HepG2 (cell line): ENCODE measurements at regions not wholly inside any gene's neighbourhood (a gene's known extent, or its start where the extent isn't known, plus 50 kb on each side); places are given as distances from the start of the nearest gene placed in this dataset.
"Not testable (repeated sequence)": the region's sequence is repeated elsewhere in the genome, so short reads cannot be mapped to it uniquely, and the experiment has no call there.

Source experiments
- ATAC-seq: fragments of 200-7000 bp; cut with Tn5 transposase; 3 replicates; pipeline ENCODE4 v1.9.1; 2020; ENCODE audit warnings: mild to moderate bottlenecking, moderate library complexity
- BruUV-seq: library from RNA; stranded (reverse); fragments of 400-500 nt; replicated peaks from 2 replicates; lab custom pipeline; 2021; lab: Mats Ljungman, UMichigan
- CTCF ChIA-PET: fragments of 300-600 bp; formaldehyde crosslinking; extraction: SDS; loops from one replicate; lab custom pipeline; 2021; ENCODE audit warnings: low total read pairs, inconsistent platforms, low intra/inter-chr PET ratio; lab: Yijun Ruan, JAX
- POLR2A ChIA-PET: fragments of 350-600 bp; sonication (Branson Sonifier 250); formaldehyde crosslinking; loops from one replicate; lab custom pipeline; 2020; ENCODE audit warnings: antibody characterized with exemption, inconsistent platforms; lab: Yijun Ruan, JAX
- DNase-seq: peaks from one replicate; pipeline ENCODE4 v3.0.0-alpha.2; 2015; ENCODE audit warnings: low spot score
- FAIRE-seq: peaks from 3 replicates; lab custom pipeline; 2011; peaks lifted over from hg19 to GRCh38; lab: Jason Lieb, UNC
- H2AFZ ChIP-seq: one replicate; pipeline ENCODE4 v1.6.1; 2011; ENCODE audit warnings: low read length, inconsistent platforms
- H3K27ac ChIP-seq: fragments of 300-600 bp; 3 replicates; pipeline ENCODE4 v1.8.0; 2011; ENCODE audit warnings: mixed run types, mild to moderate bottlenecking, mixed read lengths, low read length, inconsistent platforms; ENCODE audit not compliant: insufficient read depth; ENCODE audit errors: extremely low read length
- H3K27me3 ChIP-seq, 2 experiments: fragments of 200-600 bp in 1 of 2; 2 replicates in 1 of 2; 3 replicates in 1 of 2; pipeline versions ENCODE4 v1.6.0 to v1.8.0; 2011; ENCODE audit warnings: low read length in 2 of 2, mild to moderate bottlenecking in 2 of 2, moderate library complexity in 2 of 2, inconsistent platforms in 1 of 2; ENCODE audit not compliant: insufficient read depth in 2 of 2, control insufficient read depth in 1 of 2
- H3K36me3 ChIP-seq, 2 experiments: fragments of 200-600 bp in 1 of 2; replicated peaks in 1 of 2; 2 replicates in 1 of 2; 3 replicates in 1 of 2; pipeline versions ENCODE4 v1.5.1 to v1.8.0; 2011; ENCODE audit warnings: low read length in 2 of 2, inconsistent platforms in 1 of 2; ENCODE audit not compliant: insufficient read depth in 2 of 2, control insufficient read depth in 1 of 2
- H3K4me1 ChIP-seq: 2 replicates; pipeline ENCODE4 v1.5.1; 2012; ENCODE audit warnings: low read length, inconsistent platforms; ENCODE audit not compliant: insufficient read depth
- H3K4me2 ChIP-seq: 2 replicates; pipeline ENCODE4 v1.6.0; 2011; ENCODE audit warnings: low read depth, low read length, inconsistent platforms
- H3K4me3 ChIP-seq, 3 experiments: fragments of 200-600 bp in 1 of 3; sonication (generic), shearing (Covaris generic) in 1 of 3; replicated peaks in 1 of 3; 2 replicates each; pipeline ENCODE4 v1.5.1; 2011 to 2016; ENCODE audit warnings: low read length in 3 of 3, inconsistent platforms in 2 of 3, low read depth in 2 of 3, mild to moderate bottlenecking in 2 of 3, control low read depth in 1 of 3, mixed read lengths in 1 of 3; ENCODE audit not compliant: insufficient read depth in 1 of 3
- H3K79me2 ChIP-seq: one replicate; pipeline ENCODE4 v1.6.1; 2011; ENCODE audit warnings: low read length, inconsistent platforms; ENCODE audit not compliant: insufficient read depth
- H3K9ac ChIP-seq: 2 replicates; pipeline ENCODE4 v1.6.0; 2011; ENCODE audit warnings: mild to moderate bottlenecking, low read depth, low read length, inconsistent platforms; ENCODE audit not compliant: insufficient read depth
- H3K9me3 ChIP-seq: 2 replicates; pipeline ENCODE4 v1.5.1; 2012; ENCODE audit warnings: mild to moderate bottlenecking, low read length
- H4K20me1 ChIP-seq: 2 replicates; pipeline ENCODE4 v1.6.0; 2011; ENCODE audit warnings: inconsistent platforms, mild to moderate bottlenecking, low read length, moderate library complexity; ENCODE audit not compliant: insufficient read depth
- FOXP1 ChIP-seq, 2 experiments: fragments of 450-650 bp in 1 of 2; IDR thresholded peaks; 2 replicates each; pipeline ENCODE4 v1.6.1; 2017 to 2018; ENCODE audit warnings: antibody characterized with exemption in 1 of 2
- KAT7 ChIP-seq: IDR thresholded peaks from 2 replicates; pipeline ENCODE4 v1.6.1; 2018; ENCODE audit warnings: borderline replicate concordance, missing compliant biosample characterization
- KLF9 ChIP-seq: IDR thresholded peaks from 2 replicates; pipeline ENCODE4 v1.6.1; 2016; ENCODE audit warnings: low read depth
- SALL1 ChIP-seq: sonication (generic); formaldehyde crosslinking; IDR thresholded peaks from 2 replicates; pipeline ENCODE4 v1.8.0; 2022; ENCODE audit warnings: mild to moderate bottlenecking, missing genetic modification reagents
- ZBTB38 ChIP-seq: sonication (generic); formaldehyde crosslinking; IDR thresholded peaks from 2 replicates; pipeline ENCODE4 v1.5.1; 2020; ENCODE audit warnings: mild to moderate bottlenecking, missing genetic modification reagents
- ZNF776 ChIP-seq: sonication (generic); formaldehyde crosslinking; IDR thresholded peaks from 2 replicates; pipeline ENCODE4 v1.4.0; 2020; ENCODE audit warnings: mild to moderate bottlenecking, missing genetic modification reagents
- ZNF781 ChIP-seq: sonication (generic); formaldehyde crosslinking; IDR thresholded peaks from 2 replicates; pipeline ENCODE4 v1.5.1; 2020; ENCODE audit warnings: borderline replicate concordance, mild to moderate bottlenecking, missing genetic modification reagents; ENCODE audit errors: not compliant biosample characterization
- WGBS: methylation state at CpG from one replicate; pipeline ENCODE4 v1.1.6; 2017; ENCODE audit warnings: low lambda C conversion rate; 5-methylcytosine and 5-hydroxymethylcytosine counted together
- in situ Hi-C: cut with HindIII; loops from 2 replicates; pipeline ENCODE4 v1.10.0; 2017; ENCODE audit warnings: low pct_unique_long_range_greater_than_20kb; ENCODE audit not compliant: extremely low pct_ligation_motif_present
- intact Hi-C: fragments of 100-400 bp; cut with micrococcal nuclease; formaldehyde crosslinking; loops from one replicate; pipeline ENCODE4 v1.10.0; 2022; ENCODE audit not compliant: unreplicated experiment
- TF ChIP-seq, protein P1 (sequence below): sonication (generic); formaldehyde crosslinking; IDR thresholded peaks from 2 replicates; pipeline ENCODE4 v1.8.1; 2023; ENCODE audit warnings: mild to moderate bottlenecking, missing genetic modification reagents
- TF ChIP-seq, protein P2 (sequence below): sonication (generic); formaldehyde crosslinking; IDR thresholded peaks from 2 replicates; pipeline ENCODE4 v1.4.0; 2020; ENCODE audit warnings: missing genetic modification reagents, borderline replicate concordance

DNA sequence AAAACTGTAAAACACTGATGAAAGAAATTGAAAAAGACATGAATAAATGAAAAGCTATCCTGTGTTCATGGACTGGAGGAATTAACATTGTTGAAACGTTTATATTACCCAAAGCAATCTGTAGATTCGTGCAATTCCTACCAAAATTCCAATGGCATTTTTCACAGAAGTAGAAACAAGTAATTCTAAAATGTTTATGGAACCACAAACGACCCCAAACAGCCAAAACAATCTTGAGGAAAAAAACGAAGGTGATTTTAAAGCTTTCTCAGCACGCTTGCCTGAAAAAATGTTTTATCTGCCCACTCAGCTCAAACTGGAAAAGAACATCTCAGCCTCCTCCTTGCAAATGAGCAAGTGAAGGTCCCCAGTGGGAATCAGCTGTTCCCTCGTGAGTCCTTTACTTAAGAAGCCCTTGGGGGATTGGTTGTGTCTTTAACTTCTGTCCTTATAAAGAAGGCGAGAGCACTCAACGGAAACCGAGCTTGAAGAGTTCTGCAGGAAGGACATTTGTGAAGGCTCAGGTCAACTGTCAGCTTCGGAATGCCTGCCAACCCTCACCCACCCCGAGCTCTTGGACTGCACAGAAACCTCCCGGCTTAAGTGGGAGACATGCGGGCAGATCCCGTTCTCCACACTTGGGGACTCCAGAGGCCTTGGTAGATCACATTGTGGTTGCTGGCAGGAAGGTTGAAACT is 256.0 kb upstream of the IRS2 start:
- DNase-seq (no peak), FAIRE-seq (no peak), ATAC-seq (no peak)
- Histone ChIP-seq H3K27me3 (no peaks in the 10 kb centered on the region), H3K4me2 (no peak overlapping the region), H3K9me3 (no peaks in the 10 kb centered on the region), H2AFZ (no peak overlapping the region), H3K4me1 (no peaks in the 10 kb centered on the region), H3K27ac (no peak overlapping the region), H4K20me1 (no peaks in the 10 kb centered on the region), H3K79me2 (no peaks in the 10 kb centered on the region), H3K4me3 (no peak overlapping the region), H3K36me3 (no peaks in the 10 kb centered on the region), H3K9ac (no peak overlapping the region)
- ChIA-PET CTCF (no interaction called here), POLR2A (no interaction called here)
- in situ Hi-C loops = no loop called here
- intact Hi-C loops = no loop called here
- no TSS peak for BruUV-seq
- WGBS = 40% methylated on average over 9 of the region's 14 CpGs
- no peak for TF ChIP-seq ZNF776 (CRISPR knock-in tag)
- TF ChIP-seq KAT7 (CRISPR knock-in tag) = no peak
- no peak for TF ChIP-seq SALL1 (CRISPR knock-in tag)
- TF ChIP-seq, protein P1, sequence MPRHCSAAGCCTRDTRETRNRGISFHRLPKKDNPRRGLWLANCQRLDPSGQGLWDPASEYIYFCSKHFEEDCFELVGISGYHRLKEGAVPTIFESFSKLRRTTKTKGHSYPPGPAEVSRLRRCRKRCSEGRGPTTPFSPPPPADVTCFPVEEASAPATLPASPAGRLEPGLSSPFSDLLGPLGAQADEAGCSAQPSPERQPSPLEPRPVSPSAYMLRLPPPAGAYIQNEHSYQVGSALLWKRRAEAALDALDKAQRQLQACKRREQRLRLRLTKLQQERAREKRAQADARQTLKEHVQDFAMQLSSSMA (CRISPR knock-in tag) = no peak
- TF ChIP-seq, protein P2, sequence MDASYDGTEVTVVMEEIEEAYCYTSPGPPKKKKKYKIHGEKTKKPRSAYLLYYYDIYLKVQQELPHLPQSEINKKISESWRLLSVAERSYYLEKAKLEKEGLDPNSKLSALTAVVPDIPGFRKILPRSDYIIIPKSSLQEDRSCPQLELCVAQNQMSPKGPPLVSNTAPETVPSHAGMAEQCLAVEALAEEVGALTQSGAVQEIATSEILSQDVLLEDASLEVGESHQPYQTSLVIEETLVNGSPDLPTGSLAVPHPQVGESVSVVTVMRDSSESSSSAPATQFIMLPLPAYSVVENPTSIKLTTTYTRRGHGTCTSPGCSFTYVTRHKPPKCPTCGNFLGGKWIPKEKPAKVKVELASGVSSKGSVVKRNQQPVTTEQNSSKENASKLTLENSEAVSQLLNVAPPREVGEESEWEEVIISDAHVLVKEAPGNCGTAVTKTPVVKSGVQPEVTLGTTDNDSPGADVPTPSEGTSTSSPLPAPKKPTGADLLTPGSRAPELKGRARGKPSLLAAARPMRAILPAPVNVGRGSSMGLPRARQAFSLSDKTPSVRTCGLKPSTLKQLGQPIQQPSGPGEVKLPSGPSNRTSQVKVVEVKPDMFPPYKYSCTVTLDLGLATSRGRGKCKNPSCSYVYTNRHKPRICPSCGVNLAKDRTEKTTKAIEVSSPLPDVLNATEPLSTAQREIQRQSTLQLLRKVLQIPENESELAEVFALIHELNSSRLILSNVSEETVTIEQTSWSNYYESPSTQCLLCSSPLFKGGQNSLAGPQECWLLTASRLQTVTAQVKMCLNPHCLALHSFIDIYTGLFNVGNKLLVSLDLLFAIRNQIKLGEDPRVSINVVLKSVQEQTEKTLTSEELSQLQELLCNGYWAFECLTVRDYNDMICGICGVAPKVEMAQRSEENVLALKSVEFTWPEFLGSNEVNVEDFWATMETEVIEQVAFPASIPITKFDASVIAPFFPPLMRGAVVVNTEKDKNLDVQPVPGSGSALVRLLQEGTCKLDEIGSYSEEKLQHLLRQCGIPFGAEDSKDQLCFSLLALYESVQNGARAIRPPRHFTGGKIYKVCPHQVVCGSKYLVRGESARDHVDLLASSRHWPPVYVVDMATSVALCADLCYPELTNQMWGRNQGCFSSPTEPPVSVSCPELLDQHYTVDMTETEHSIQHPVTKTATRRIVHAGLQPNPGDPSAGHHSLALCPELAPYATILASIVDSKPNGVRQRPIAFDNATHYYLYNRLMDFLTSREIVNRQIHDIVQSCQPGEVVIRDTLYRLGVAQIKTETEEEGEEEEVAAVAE (CRISPR knock-in tag) = no peak
- no peak for TF ChIP-seq KLF9 (CRISPR knock-in tag)
- no peak for TF ChIP-seq ZNF781 (CRISPR knock-in tag)
- TF ChIP-seq ZBTB38 (CRISPR knock-in tag) = no peak
- no peak for TF ChIP-seq FOXP1 (IDR thresholded peaks at IDR 0.05)
- no peak for TF ChIP-seq FOXP1 (CRISPR knock-in tag; IDR thresholded peaks at IDR 0.05)

DNA sequence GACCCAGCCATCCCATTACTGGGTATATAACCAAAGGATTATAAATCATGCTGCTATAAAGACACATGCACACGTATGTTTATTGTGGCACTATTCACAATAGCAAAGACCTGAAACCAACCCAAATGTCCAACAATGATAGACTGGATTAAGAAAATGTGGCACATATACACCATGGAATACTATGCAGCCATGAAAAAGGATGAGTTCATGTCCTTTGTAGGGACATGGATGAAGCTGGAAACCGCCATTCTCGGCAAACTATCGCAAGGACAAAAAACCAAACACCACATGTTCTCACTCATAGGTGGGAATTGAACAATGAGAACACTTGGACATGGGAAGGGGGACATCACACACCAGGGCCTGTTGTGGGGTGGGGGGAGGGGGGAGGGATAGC is 255.3 kb upstream of the IRS2 start:
- FAIRE-seq, ATAC-seq: not testable (repeated sequence)
- 15% methylated on average over 4 of the region's 4 CpGs for WGBS

More for the DNA sequence above, 255.3 kb upstream of the IRS2 start:
- in situ Hi-C loops, DNase-seq, POLR2A ChIA-PET, H3K27ac ChIP-seq, H2AFZ ChIP-seq, H3K36me3 ChIP-seq, CTCF ChIA-PET, H3K4me1 ChIP-seq, BruUV-seq, H3K9me3 ChIP-seq, H4K20me1 ChIP-seq, H3K4me3 ChIP-seq, H3K4me2 ChIP-seq, H3K27me3 ChIP-seq, intact Hi-C loops, H3K79me2 ChIP-seq, H3K9ac ChIP-seq: not testable (repeated sequence)
